Stomach (tissue), 4 donors: ENCODE measurements at regions not wholly inside any gene's neighbourhood (a gene's known extent, or its start where the extent isn't known, plus 50 kb on each side); places are given as distances from the start of the nearest gene placed in this dataset.
"Not testable (repeated sequence)": the region's sequence is repeated elsewhere in the genome, so short reads cannot be mapped to it uniquely, and the experiment has no call there.

Source experiments
- POLR2A ChIP-seq, 4 donors: fragments of 450-650 bp; IDR thresholded peaks; one replicate each; pipeline ENCODE4 v1.6.1; 2016; ENCODE audit warnings: antibody characterized with exemption in 4 of 4, control low read depth in 2 of 4, mild to moderate bottlenecking in 1 of 4, moderate library complexity in 1 of 4
- POLR2AphosphoS5 ChIP-seq, 3 donors: sonication (generic); formaldehyde crosslinking; IDR thresholded peaks; one replicate each; pipeline ENCODE4 v1.6.1; 2016; ENCODE audit warnings: antibody characterized with exemption in 3 of 3
- TF ChIP-seq, protein P1 (sequence below), 7 experiments: fragments of 450-650 bp in 4 of 7; fragments of 200-600 bp in 3 of 7; sonication (generic) in 3 of 7; IDR thresholded peaks; one replicate each; pipeline ENCODE4 v1.5.1; 2016 to 2019; ENCODE audit warnings: antibody characterized with exemption in 7 of 7, control low read depth in 2 of 7, mild to moderate bottlenecking in 1 of 7

- TF ChIP-seq, protein P1, sequence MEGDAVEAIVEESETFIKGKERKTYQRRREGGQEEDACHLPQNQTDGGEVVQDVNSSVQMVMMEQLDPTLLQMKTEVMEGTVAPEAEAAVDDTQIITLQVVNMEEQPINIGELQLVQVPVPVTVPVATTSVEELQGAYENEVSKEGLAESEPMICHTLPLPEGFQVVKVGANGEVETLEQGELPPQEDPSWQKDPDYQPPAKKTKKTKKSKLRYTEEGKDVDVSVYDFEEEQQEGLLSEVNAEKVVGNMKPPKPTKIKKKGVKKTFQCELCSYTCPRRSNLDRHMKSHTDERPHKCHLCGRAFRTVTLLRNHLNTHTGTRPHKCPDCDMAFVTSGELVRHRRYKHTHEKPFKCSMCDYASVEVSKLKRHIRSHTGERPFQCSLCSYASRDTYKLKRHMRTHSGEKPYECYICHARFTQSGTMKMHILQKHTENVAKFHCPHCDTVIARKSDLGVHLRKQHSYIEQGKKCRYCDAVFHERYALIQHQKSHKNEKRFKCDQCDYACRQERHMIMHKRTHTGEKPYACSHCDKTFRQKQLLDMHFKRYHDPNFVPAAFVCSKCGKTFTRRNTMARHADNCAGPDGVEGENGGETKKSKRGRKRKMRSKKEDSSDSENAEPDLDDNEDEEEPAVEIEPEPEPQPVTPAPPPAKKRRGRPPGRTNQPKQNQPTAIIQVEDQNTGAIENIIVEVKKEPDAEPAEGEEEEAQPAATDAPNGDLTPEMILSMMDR (IDR thresholded peaks at IDR 0.05), result not testable (repeated sequence)
- not testable (repeated sequence) for TF ChIP-seq POLR2A, POLR2AphosphoS5 (IDR thresholded peaks at IDR 0.05)
These were observed 690.4 kb upstream of the CNTN5 start for GRCh38 chr11:98330306-98330705.
